SK-N-SH (cell line): ENCODE measurements at regions not wholly inside any gene's neighbourhood (a gene's known extent, or its start where the extent isn't known, plus 50 kb on each side); places are given as distances from the start of the nearest gene placed in this dataset.

Source experiments
- CTCF ChIA-PET: fragments of 300-600, 350-600 bp; formaldehyde crosslinking; extraction: SDS; loops from one replicate; lab custom pipeline; 2021; lab: Yijun Ruan, JAX
- POLR2A ChIA-PET: fragments of 350-600 bp; sonication (Branson Sonifier 250); formaldehyde crosslinking; extraction: SDS; loops from one replicate; lab custom pipeline; 2020; ENCODE audit warnings: antibody characterized with exemption, inconsistent platforms; lab: Yijun Ruan, JAX
- DNase-seq: peaks from one replicate; pipeline ENCODE4 v3.0.0; 2012
- H2AFZ ChIP-seq: fragments of 200-600 bp; sonication (generic); 2 replicates; pipeline ENCODE4 v1.8.1; 2016; ENCODE audit warnings: antibody characterized with exemption, mild to moderate bottlenecking, low read depth
- H3F3A ChIP-seq: fragments of 200-600 bp; sonication (generic); replicated peaks from 2 replicates; pipeline ENCODE3; 2016; ENCODE audit warnings: antibody characterized with exemption, mild to moderate bottlenecking; ENCODE audit not compliant: insufficient read depth
- H3K27ac ChIP-seq, 2 experiments: fragments of 200-500 bp in 1 of 2; fragments of 200-600 bp in 1 of 2; sonication (Bioruptor generic) in 1 of 2; sonication (generic), shearing (Covaris generic) in 1 of 2; 2 replicates each; pipeline versions ENCODE4 v1.5.1 to v1.6.1; 2014 to 2016; ENCODE audit warnings: low read depth in 2 of 2, inconsistent platforms in 1 of 2, low read length in 1 of 2, mild to moderate bottlenecking in 1 of 2, mixed read lengths in 1 of 2
- H3K27me3 ChIP-seq: fragments of 200-600 bp; sonication (generic), shearing (Covaris generic); 2 replicates; pipeline ENCODE4 v1.6.1; 2016; ENCODE audit warnings: mixed run types; ENCODE audit not compliant: insufficient read depth
- H3K36me3 ChIP-seq, 2 experiments: fragments of 200-500 bp in 1 of 2; fragments of 200-600 bp in 1 of 2; sonication (Bioruptor generic) in 1 of 2; sonication (generic) in 1 of 2; replicated peaks in 1 of 2; 2 replicates each; pipeline versions ENCODE3 to v1.5.1; 2014 to 2016; ENCODE audit warnings: low read length in 1 of 2, mild to moderate bottlenecking in 1 of 2; ENCODE audit not compliant: insufficient read depth in 2 of 2, control insufficient read depth in 1 of 2
- H3K4me1 ChIP-seq, 2 experiments: fragments of 200-500 bp in 1 of 2; fragments of 200-600 bp in 1 of 2; sonication (Bioruptor generic) in 1 of 2; sonication (generic), shearing (Covaris generic) in 1 of 2; 2 replicates each; pipeline versions ENCODE4 v1.5.1 to v1.6.1; 2014 to 2016; ENCODE audit warnings: low read depth in 1 of 2, low read length in 1 of 2, mixed run types in 1 of 2; ENCODE audit not compliant: insufficient read depth in 2 of 2, control insufficient read depth in 1 of 2
- H3K4me2 ChIP-seq: fragments of 200-600 bp; sonication (generic), shearing (Covaris generic); 2 replicates; pipeline ENCODE4 v1.6.1; 2017; ENCODE audit warnings: mixed run types
- H3K4me3 ChIP-seq, 2 experiments: fragments of 200-500 bp in 1 of 2; fragments of 200-600 bp in 1 of 2; sonication (Bioruptor generic) in 1 of 2; sonication (generic), shearing (Covaris generic) in 1 of 2; 2 replicates each; pipeline versions ENCODE4 v1.5.1 to v1.8.1; 2014 to 2016; ENCODE audit warnings: low read depth in 2 of 2, inconsistent platforms in 1 of 2, low read length in 1 of 2, mild to moderate bottlenecking in 1 of 2, mixed read lengths in 1 of 2, moderate library complexity in 1 of 2
- H3K79me2 ChIP-seq: fragments of 200-600 bp; sonication (generic); 2 replicates; pipeline ENCODE4 v1.8.1; 2017; ENCODE audit warnings: mild to moderate bottlenecking; ENCODE audit not compliant: insufficient read depth
- H3K9ac ChIP-seq: fragments of 200-600 bp; sonication (generic); 2 replicates; pipeline ENCODE4 v1.6.1; 2017; ENCODE audit warnings: mixed run types
- H3K9me2 ChIP-seq: fragments of 200-600 bp; sonication (generic); 2 replicates; pipeline ENCODE4 v1.6.1; 2017; ENCODE audit warnings: mixed run types
- H3K9me3 ChIP-seq: fragments of 200-600 bp; sonication (generic); 2 replicates; pipeline ENCODE4 v1.6.1; 2017; ENCODE audit warnings: mixed run types, mild to moderate bottlenecking, moderate library complexity
- H4K20me1 ChIP-seq: fragments of 200-600 bp; sonication (generic); 2 replicates; pipeline ENCODE4 v1.6.1; 2017; ENCODE audit warnings: mild to moderate bottlenecking, mixed run types; ENCODE audit not compliant: insufficient read depth
- CHD2 ChIP-seq: fragments of 150-350 bp; IDR thresholded peaks from 2 replicates; pipeline ENCODE4 v1.6.1; 2018; ENCODE audit warnings: low read length; ENCODE audit not compliant: partially characterized antibody
- EP300 ChIP-seq, 2 experiments: IDR thresholded peaks; 2 replicates each; pipeline versions ENCODE4 v1.4.0 to v1.6.1; 2012; ENCODE audit warnings: borderline replicate concordance in 1 of 2, low read depth in 1 of 2, low read length in 1 of 2
- FOSL2 ChIP-seq: IDR thresholded peaks from 2 replicates; pipeline ENCODE4 v1.4.0; 2012; ENCODE audit warnings: low read depth, mild to moderate bottlenecking, moderate library complexity, borderline replicate concordance
- FOXJ3 ChIP-seq: sonication (generic); formaldehyde crosslinking; IDR thresholded peaks from 2 replicates; pipeline ENCODE4 v1.5.1; 2020; ENCODE audit warnings: mild to moderate bottlenecking, missing genetic modification reagents
- GABPA ChIP-seq: IDR thresholded peaks from 2 replicates; pipeline ENCODE4 v1.4.0; 2012; ENCODE audit warnings: low read depth, mild to moderate bottlenecking
- MEF2A ChIP-seq: IDR thresholded peaks from 2 replicates; pipeline ENCODE4 v1.4.0; 2012; ENCODE audit warnings: low read depth, borderline replicate concordance
- MXI1 ChIP-seq: IDR thresholded peaks from 2 replicates; pipeline ENCODE4 v1.6.1; 2012; ENCODE audit warnings: mild to moderate bottlenecking, low read depth, low read length, improper control_type of control experiment
- REST ChIP-seq: IDR thresholded peaks from 2 replicates; pipeline ENCODE4 v1.6.1; 2012; ENCODE audit warnings: mild to moderate bottlenecking, low read depth, low read length, moderate library complexity
- TCF12 ChIP-seq: IDR thresholded peaks from 2 replicates; pipeline ENCODE4 v1.4.0; 2012
- TEAD4 ChIP-seq: IDR thresholded peaks from 2 replicates; pipeline ENCODE4 v1.4.0; 2012; ENCODE audit warnings: mild to moderate bottlenecking, borderline replicate concordance; ENCODE audit not compliant: insufficient read depth
- YY1 ChIP-seq: IDR thresholded peaks from 2 replicates; pipeline ENCODE4 v1.4.0; 2012; ENCODE audit warnings: low read depth, mild to moderate bottlenecking
- ZBTB33 ChIP-seq: IDR thresholded peaks from 2 replicates; pipeline ENCODE4 v1.4.0; 2012; ENCODE audit warnings: low read depth, borderline replicate concordance
- WGBS: methylation state at CpG from one replicate; pipeline ENCODE4 v1.1.6; 2017; ENCODE audit warnings: low lambda C conversion rate; 5-methylcytosine and 5-hydroxymethylcytosine counted together
- TF ChIP-seq, protein P1 (sequence below): IDR thresholded peaks from 2 replicates; pipeline ENCODE4 v1.4.0; 2012; ENCODE audit warnings: low read depth, borderline replicate concordance
- TF ChIP-seq, protein P2 (sequence below): fragments of 150-350 bp; IDR thresholded peaks from 2 replicates; pipeline ENCODE4 v1.6.1; 2016; ENCODE audit warnings: mild to moderate bottlenecking, low read depth, low read length

GRCh38 chr11:126124231-126124661 lies 61.6 kb upstream of the CDON start:
- no peak for DNase-seq
- H3K79me2 ChIP-seq: no peaks in the 10 kb centered on the region
- H3K9ac ChIP-seq: no peak overlapping the region
- H3F3A ChIP-seq: no peaks in the 10 kb centered on the region
- WGBS: 84% methylated on average over 5 of the region's 5 CpGs
- no peak overlapping the region for H3K4me3 ChIP-seq
- no peaks in the 10 kb centered on the region for H3K36me3 ChIP-seq
- peaks cover 12 to 21% of the 10 kb centered on the region in 2 experiments; a peak in 2 of 4 replicates for H3K4me1 ChIP-seq
- ChIA-PET POLR2A (no interaction called here), CTCF (interaction anchor here (1.0 to 1.4 kb wide), 3 partner anchors 10 to 201 kb away, joined by 3 to 7 read pairs (median 3); no protein-coding TSS in a partner anchor)
- no peaks in the 10 kb centered on the region for H3K9me3 ChIP-seq
- TF ChIP-seq EP300 (IDR thresholded peaks at IDR 0.05; ENCODE audit: borderline replicate concordance in 1 of 2, low read depth in 1 of 2, low read length in 1 of 2): no peak
- no peak for TF ChIP-seq CHD2
- no peak for TF ChIP-seq MEF2A
- no peak for TF ChIP-seq FOSL2
- TF ChIP-seq GABPA: no peak
- no peak for TF ChIP-seq REST
- no peak for TF ChIP-seq YY1
- TF ChIP-seq FOXJ3 (CRISPR knock-in tag): no peak
- TF ChIP-seq TEAD4: no peak
- no peak for TF ChIP-seq MXI1
- no peak for TF ChIP-seq ZBTB33
- TF ChIP-seq, protein P1, sequence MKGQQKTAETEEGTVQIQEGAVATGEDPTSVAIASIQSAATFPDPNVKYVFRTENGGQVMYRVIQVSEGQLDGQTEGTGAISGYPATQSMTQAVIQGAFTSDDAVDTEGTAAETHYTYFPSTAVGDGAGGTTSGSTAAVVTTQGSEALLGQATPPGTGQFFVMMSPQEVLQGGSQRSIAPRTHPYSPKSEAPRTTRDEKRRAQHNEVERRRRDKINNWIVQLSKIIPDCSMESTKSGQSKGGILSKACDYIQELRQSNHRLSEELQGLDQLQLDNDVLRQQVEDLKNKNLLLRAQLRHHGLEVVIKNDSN: no peak
- TF ChIP-seq, protein P2, sequence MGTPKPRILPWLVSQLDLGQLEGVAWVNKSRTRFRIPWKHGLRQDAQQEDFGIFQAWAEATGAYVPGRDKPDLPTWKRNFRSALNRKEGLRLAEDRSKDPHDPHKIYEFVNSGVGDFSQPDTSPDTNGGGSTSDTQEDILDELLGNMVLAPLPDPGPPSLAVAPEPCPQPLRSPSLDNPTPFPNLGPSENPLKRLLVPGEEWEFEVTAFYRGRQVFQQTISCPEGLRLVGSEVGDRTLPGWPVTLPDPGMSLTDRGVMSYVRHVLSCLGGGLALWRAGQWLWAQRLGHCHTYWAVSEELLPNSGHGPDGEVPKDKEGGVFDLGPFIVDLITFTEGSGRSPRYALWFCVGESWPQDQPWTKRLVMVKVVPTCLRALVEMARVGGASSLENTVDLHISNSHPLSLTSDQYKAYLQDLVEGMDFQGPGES: no peak
- no peak for TF ChIP-seq TCF12
- no peak overlapping the region for H3K4me2 ChIP-seq
- H3K27me3 ChIP-seq: no peaks in the 10 kb centered on the region
- no peaks in the 10 kb centered on the region for H3K9me2 ChIP-seq
- no peak overlapping the region for H2AFZ ChIP-seq
- no peak overlapping the region for H3K27ac ChIP-seq
- H4K20me1 ChIP-seq: no peaks in the 10 kb centered on the region
